ENCODE measurements at regions not wholly inside any gene's neighbourhood (a gene's known extent, or its start where the extent isn't known, plus 50 kb on each side); places are given as distances from the start of the nearest gene placed in this dataset.

DNA sequence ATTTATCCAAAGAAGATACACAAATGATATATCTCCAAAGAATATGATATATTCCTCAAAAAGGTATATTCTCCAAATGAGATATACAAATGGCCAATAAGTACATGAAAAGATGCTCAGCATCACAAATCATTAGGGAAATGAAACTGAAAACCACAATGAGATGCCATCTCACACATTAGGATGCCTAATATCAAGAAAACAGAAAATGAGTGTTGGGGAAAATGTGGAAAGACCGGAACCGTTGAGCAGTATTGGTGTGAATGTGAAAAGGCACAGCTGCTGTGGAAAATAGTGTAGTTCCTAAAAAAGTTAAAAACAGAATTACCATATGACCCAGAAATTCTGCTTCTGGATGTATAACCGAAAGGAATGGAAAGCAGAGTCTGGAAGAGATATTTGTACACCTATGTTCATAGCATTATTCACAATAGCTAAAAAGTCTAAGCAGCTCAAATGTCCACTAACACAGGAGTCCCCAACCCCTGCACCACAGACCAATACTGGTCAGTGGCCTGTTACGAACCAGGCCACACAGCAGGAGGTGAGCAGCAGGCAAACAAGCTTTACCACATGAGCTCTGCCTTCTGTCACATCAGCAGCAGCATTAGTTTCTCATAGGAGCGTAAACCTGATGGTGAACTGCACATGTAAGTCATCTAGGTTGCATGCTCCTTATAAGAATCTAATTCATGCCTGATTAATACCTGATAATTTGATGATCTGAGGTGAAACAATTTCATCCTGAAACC lies 291.9 kb downstream of the PCDH20 start:
- H2AFZ ChIP-seq (ENCODE audit: control insufficient read depth, low read length), result no peak overlapping the region
- no peak for TF ChIP-seq EZH2 (IDR thresholded peaks at IDR 0.05; ENCODE audit: low read length)
- TF ChIP-seq, protein P1, sequence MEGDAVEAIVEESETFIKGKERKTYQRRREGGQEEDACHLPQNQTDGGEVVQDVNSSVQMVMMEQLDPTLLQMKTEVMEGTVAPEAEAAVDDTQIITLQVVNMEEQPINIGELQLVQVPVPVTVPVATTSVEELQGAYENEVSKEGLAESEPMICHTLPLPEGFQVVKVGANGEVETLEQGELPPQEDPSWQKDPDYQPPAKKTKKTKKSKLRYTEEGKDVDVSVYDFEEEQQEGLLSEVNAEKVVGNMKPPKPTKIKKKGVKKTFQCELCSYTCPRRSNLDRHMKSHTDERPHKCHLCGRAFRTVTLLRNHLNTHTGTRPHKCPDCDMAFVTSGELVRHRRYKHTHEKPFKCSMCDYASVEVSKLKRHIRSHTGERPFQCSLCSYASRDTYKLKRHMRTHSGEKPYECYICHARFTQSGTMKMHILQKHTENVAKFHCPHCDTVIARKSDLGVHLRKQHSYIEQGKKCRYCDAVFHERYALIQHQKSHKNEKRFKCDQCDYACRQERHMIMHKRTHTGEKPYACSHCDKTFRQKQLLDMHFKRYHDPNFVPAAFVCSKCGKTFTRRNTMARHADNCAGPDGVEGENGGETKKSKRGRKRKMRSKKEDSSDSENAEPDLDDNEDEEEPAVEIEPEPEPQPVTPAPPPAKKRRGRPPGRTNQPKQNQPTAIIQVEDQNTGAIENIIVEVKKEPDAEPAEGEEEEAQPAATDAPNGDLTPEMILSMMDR (optimal IDR thresholded peaks at IDR 0.05 in 1 of 3, IDR thresholded peaks at IDR 0.05 in 1 of 3, conservative IDR thresholded peaks at IDR 0.05 in 1 of 3; ENCODE audit: extremely low read depth in 1 of 3, insufficient read depth in 2 of 3, low read length in 3 of 3), result no peak
- H3K79me2 ChIP-seq (ENCODE audit: control insufficient read depth, insufficient read depth, low read length), result no peaks in the 10 kb centered on the region
- no peak for FAIRE-seq
- no peak overlapping the region for H3K4me3 ChIP-seq (ENCODE audit: control insufficient read depth in 2 of 3, extremely low read depth in 1 of 3, insufficient read depth in 2 of 3, low read depth in 1 of 3, low read length in 3 of 3)
- no peaks in the 10 kb centered on the region for H3K36me3 ChIP-seq (ENCODE audit: control insufficient read depth in 2 of 2, extremely low read depth in 1 of 2, insufficient read depth in 2 of 2, low read length in 2 of 2)
- no peak for DNase-seq (ENCODE audit: low read depth, low spot score)
- H3K4me2 ChIP-seq (ENCODE audit: control insufficient read depth, extremely low read depth, insufficient read depth, low read depth, low read length), result no peak overlapping the region
- no peak overlapping the region for H3K9ac ChIP-seq (ENCODE audit: control insufficient read depth, extremely low read depth, insufficient read depth, low read length)
- no peaks in the 10 kb centered on the region for H3K4me1 ChIP-seq (ENCODE audit: control insufficient read depth, extremely low read depth, insufficient read depth, low read length)
- H3K27ac ChIP-seq (ENCODE audit: control insufficient read depth, insufficient read depth, low read length), result no peak overlapping the region
- H3K9me1 ChIP-seq (ENCODE audit: control insufficient read depth, extremely low read depth, insufficient read depth, low read length), result no peaks in the 10 kb centered on the region
- no peaks in the 10 kb centered on the region for H3K27me3 ChIP-seq (ENCODE audit: control insufficient read depth, extremely low read depth, insufficient read depth, low read length)
- dilution Hi-C loops (cut with MboI; ENCODE audit: extremely low pct_ligation_motif_present, low sequenced_read_pairs), result no loop called here
- H3K9me3 ChIP-seq (ENCODE audit: control insufficient read depth, low read depth, low read length), result no peaks in the 10 kb centered on the region
- H4K20me1 ChIP-seq (ENCODE audit: control insufficient read depth, extremely low read depth, insufficient read depth, low read length), result no peaks in the 10 kb centered on the region

DNA sequence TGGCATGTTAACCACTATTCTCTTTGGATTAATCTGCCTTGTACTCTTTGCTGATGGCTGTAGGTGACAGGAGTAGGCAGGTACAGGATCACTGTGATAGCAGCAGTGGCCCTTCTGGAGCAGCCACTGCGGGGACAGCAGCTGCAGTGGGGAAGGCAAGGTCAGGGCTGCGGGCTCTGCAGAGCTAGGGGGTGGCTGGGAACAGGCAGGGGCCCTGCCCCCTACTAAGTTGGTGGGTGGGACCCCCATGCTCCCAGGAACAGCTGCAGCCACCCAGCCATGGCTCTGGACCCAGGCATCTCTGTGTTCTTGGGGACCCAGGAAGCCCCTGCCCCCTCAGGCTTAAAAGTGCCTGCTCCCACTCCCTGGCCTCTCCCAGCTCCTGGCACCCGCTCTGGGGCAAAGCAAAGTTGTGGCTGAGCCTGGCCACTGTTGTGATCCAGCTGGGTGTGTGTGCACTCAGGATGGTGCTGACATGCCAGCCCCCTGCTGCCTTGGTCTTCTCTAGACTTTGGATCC lies 302.4 kb downstream of the PCDH20 start:
- H2AFZ ChIP-seq (ENCODE audit: control insufficient read depth, low read length), result no peak overlapping the region
- H3K9me1 ChIP-seq (ENCODE audit: control insufficient read depth, extremely low read depth, insufficient read depth, low read length), result no peaks in the 10 kb centered on the region
- H3K36me3 ChIP-seq (ENCODE audit: control insufficient read depth in 2 of 2, extremely low read depth in 1 of 2, insufficient read depth in 2 of 2, low read length in 2 of 2), result no peaks in the 10 kb centered on the region
- no peak overlapping the region for H3K27ac ChIP-seq (ENCODE audit: control insufficient read depth, insufficient read depth, low read length)
- H3K27me3 ChIP-seq (ENCODE audit: control insufficient read depth, extremely low read depth, insufficient read depth, low read length), result no peaks in the 10 kb centered on the region
- DNase-seq (ENCODE audit: low read depth, low spot score) (no peak), FAIRE-seq (no peak)
- no peak overlapping the region for H3K4me2 ChIP-seq (ENCODE audit: control insufficient read depth, extremely low read depth, insufficient read depth, low read depth, low read length)
- dilution Hi-C loops (cut with MboI; ENCODE audit: extremely low pct_ligation_motif_present, low sequenced_read_pairs), result no loop called here
- no peak for TF ChIP-seq EZH2 (IDR thresholded peaks at IDR 0.05; ENCODE audit: low read length)
- TF ChIP-seq, protein P1 (optimal IDR thresholded peaks at IDR 0.05 in 1 of 3, IDR thresholded peaks at IDR 0.05 in 1 of 3, conservative IDR thresholded peaks at IDR 0.05 in 1 of 3; ENCODE audit: extremely low read depth in 1 of 3, insufficient read depth in 2 of 3, low read length in 3 of 3), result no peak
- H3K9me3 ChIP-seq (ENCODE audit: control insufficient read depth, low read depth, low read length), result peaks cover 2% of the 10 kb centered on the region
- no peak overlapping the region for H3K9ac ChIP-seq (ENCODE audit: control insufficient read depth, extremely low read depth, insufficient read depth, low read length)
- no peaks in the 10 kb centered on the region for H3K4me1 ChIP-seq (ENCODE audit: control insufficient read depth, extremely low read depth, insufficient read depth, low read length)
- no peak overlapping the region for H3K4me3 ChIP-seq (ENCODE audit: control insufficient read depth in 2 of 3, extremely low read depth in 1 of 3, insufficient read depth in 2 of 3, low read depth in 1 of 3, low read length in 3 of 3)
- no peaks in the 10 kb centered on the region for H3K79me2 ChIP-seq (ENCODE audit: control insufficient read depth, insufficient read depth, low read length)
- no peaks in the 10 kb centered on the region for H4K20me1 ChIP-seq (ENCODE audit: control insufficient read depth, extremely low read depth, insufficient read depth, low read length)
